H9 (cell line): ENCODE measurements at regions not wholly inside any gene's neighbourhood (a gene's known extent, or its start where the extent isn't known, plus 50 kb on each side); places are given as distances from the start of the nearest gene placed in this dataset.

Experiments used
- DNase-seq: peaks from one replicate; pipeline ENCODE4 v3.0.0-alpha.2; 2017
- H2AFZ ChIP-seq: one replicate; pipeline ENCODE4 v1.6.1; 2013; ENCODE audit warnings: mild to moderate bottlenecking, low read length, control low read depth, moderate library complexity
- H2AK5ac ChIP-seq: 2 replicates; pipeline ENCODE4 v1.6.1; 2013; ENCODE audit warnings: low read length, control low read depth, mixed read lengths; ENCODE audit not compliant: insufficient read length
- H2BK120ac ChIP-seq: one replicate; pipeline ENCODE4 v1.6.1; 2013; ENCODE audit warnings: low read depth, mild to moderate bottlenecking, low read length, control low read depth, inconsistent platforms; ENCODE audit not compliant: poor library complexity, severe bottlenecking
- H2BK12ac ChIP-seq: 2 replicates; pipeline ENCODE4 v1.6.1; 2013; ENCODE audit warnings: low read length, control low read depth, mixed read lengths, low read depth; ENCODE audit not compliant: insufficient read length
- H2BK15ac ChIP-seq: 2 replicates; pipeline ENCODE4 v1.6.1; 2013; ENCODE audit warnings: low read depth, low read length, control low read depth
- H2BK20ac ChIP-seq: one replicate; pipeline ENCODE4 v1.6.1; 2013; ENCODE audit warnings: low read depth, mild to moderate bottlenecking, low read length, control low read depth, inconsistent platforms; ENCODE audit not compliant: poor library complexity, severe bottlenecking
- H2BK5ac ChIP-seq: 2 replicates; pipeline ENCODE4 v1.6.1; 2013; ENCODE audit warnings: low read length, control low read depth, mixed read lengths; ENCODE audit not compliant: insufficient read length
- H3K14ac ChIP-seq: 2 replicates; pipeline ENCODE4 v1.6.1; 2013; ENCODE audit warnings: low read length, control low read depth; ENCODE audit not compliant: insufficient read depth
- H3K18ac ChIP-seq: 2 replicates; pipeline ENCODE4 v1.6.1; 2013; ENCODE audit warnings: low read depth, mild to moderate bottlenecking, mixed read lengths, low read length, control low read depth; ENCODE audit not compliant: insufficient read length
- H3K23ac ChIP-seq: 2 replicates; pipeline ENCODE4 v1.6.1; 2013; ENCODE audit warnings: low read length, control low read depth, mixed read lengths, low read depth; ENCODE audit not compliant: insufficient read length
- H3K23me2 ChIP-seq: 2 replicates; pipeline ENCODE4 v1.6.1; 2013; ENCODE audit warnings: low read depth, mild to moderate bottlenecking, mixed read lengths, low read length, control low read depth; ENCODE audit not compliant: insufficient read length, poor library complexity, severe bottlenecking
- H3K27ac ChIP-seq: 2 replicates; pipeline ENCODE4 v1.5.1; 2013; ENCODE audit warnings: low read length, control low read depth, mixed read lengths, low read depth; ENCODE audit not compliant: insufficient read length
- H3K27me3 ChIP-seq: 2 replicates; pipeline ENCODE4 v1.6.1; 2013; ENCODE audit warnings: low read length, control low read depth, inconsistent platforms; ENCODE audit not compliant: insufficient read depth
- H3K4ac ChIP-seq: 2 replicates; pipeline ENCODE4 v1.6.1; 2013; ENCODE audit warnings: low read depth, mild to moderate bottlenecking, control low read depth, inconsistent platforms, low read length, moderate library complexity
- H3K4me1 ChIP-seq: 2 replicates; pipeline ENCODE4 v1.6.1; 2013; ENCODE audit warnings: low read length, control low read depth, inconsistent platforms; ENCODE audit not compliant: insufficient read depth
- H3K4me2 ChIP-seq: 2 replicates; pipeline ENCODE4 v1.6.1; 2013; ENCODE audit warnings: low read length, control low read depth, mixed read lengths; ENCODE audit not compliant: insufficient read length, insufficient read depth
- H3K56ac ChIP-seq: 2 replicates; pipeline ENCODE4 v1.6.1; 2013; ENCODE audit warnings: low read depth, mild to moderate bottlenecking, mixed read lengths, low read length, control low read depth; ENCODE audit not compliant: insufficient read length
- H3K79me1 ChIP-seq: 2 replicates; pipeline ENCODE4 v1.6.1; 2013; ENCODE audit warnings: low read depth, mild to moderate bottlenecking, moderate library complexity, low read length, control low read depth, inconsistent platforms; ENCODE audit not compliant: insufficient read depth, poor library complexity, severe bottlenecking
- H3K79me2 ChIP-seq: 2 replicates; pipeline ENCODE4 v1.6.1; 2013; ENCODE audit warnings: low read length, control low read depth, inconsistent platforms; ENCODE audit not compliant: insufficient read depth
- H3K9ac ChIP-seq: 2 replicates; pipeline ENCODE4 v1.6.1; 2013; ENCODE audit warnings: low read length, control low read depth, mixed read lengths; ENCODE audit not compliant: insufficient read length; ENCODE audit errors: extremely low read depth
- H3K9me3 ChIP-seq: one replicate; pipeline ENCODE4 v1.6.1; 2013; ENCODE audit warnings: low read depth, low read length, inconsistent platforms; ENCODE audit not compliant: control insufficient read depth
- H3T11ph ChIP-seq: one replicate; pipeline ENCODE4 v1.6.1; 2013; ENCODE audit warnings: mild to moderate bottlenecking, low read length, control low read depth, inconsistent platforms
- H4K20me1 ChIP-seq: one replicate; pipeline ENCODE4 v1.6.1; 2013; ENCODE audit not compliant: control insufficient read depth, insufficient read length, insufficient read depth
- H4K5ac ChIP-seq: 2 replicates; pipeline ENCODE4 v1.6.1; 2013; ENCODE audit warnings: low read depth, mild to moderate bottlenecking, mixed read lengths, low read length, control low read depth; ENCODE audit not compliant: insufficient read length
- H4K8ac ChIP-seq: replicated peaks from 2 replicates; pipeline ENCODE4 v1.6.1; 2013; ENCODE audit warnings: low read length, control low read depth, mixed read lengths, low read depth; ENCODE audit not compliant: insufficient read length
- H4K91ac ChIP-seq: 2 replicates; pipeline ENCODE4 v1.6.1; 2013; ENCODE audit warnings: low read depth, mild to moderate bottlenecking, moderate library complexity, mixed read lengths, low read length, control low read depth; ENCODE audit not compliant: insufficient read length
- H3K27ac Mint-ChIP-seq, 3 experiments: 2 replicates in 2 of 3; 3 replicates in 1 of 3; pipeline ENCODE4 v1.8.0; 2020 to 2021; ENCODE audit warnings: mixed read lengths in 3 of 3, mild to moderate bottlenecking in 1 of 3, moderate library complexity in 1 of 3
- H3K27me3 Mint-ChIP-seq: 2 replicates; pipeline ENCODE4 v1.8.0; 2021; ENCODE audit warnings: low read depth, mild to moderate bottlenecking, moderate library complexity, mixed read lengths
- H3K36me3 Mint-ChIP-seq, 3 experiments: 2 replicates in 2 of 3; 3 replicates in 1 of 3; pipeline ENCODE4 v1.8.0; 2020 to 2021; ENCODE audit warnings: low read depth in 3 of 3, mixed read lengths in 3 of 3; ENCODE audit not compliant: insufficient read depth in 1 of 3
- H3K4me1 Mint-ChIP-seq, 2 experiments: 2 replicates each; pipeline ENCODE4 v1.8.0; 2020; ENCODE audit warnings: mixed read lengths in 2 of 2
- H3K4me3 Mint-ChIP-seq, 2 experiments: 2 replicates in 1 of 2; 3 replicates in 1 of 2; pipeline ENCODE4 v1.8.0; 2020 to 2021; ENCODE audit warnings: mild to moderate bottlenecking in 2 of 2, mixed read lengths in 2 of 2, moderate library complexity in 1 of 2
- H3K9me3 Mint-ChIP-seq, 2 experiments: 2 replicates in 1 of 2; 3 replicates in 1 of 2; pipeline ENCODE4 v1.8.0; 2020; ENCODE audit warnings: mild to moderate bottlenecking in 2 of 2, mixed read lengths in 2 of 2, moderate library complexity in 1 of 2
- WGBS: extraction: QIAGEN DNeasy Blood & Tissue Kit; methylation state at CpG from one replicate; pipeline ENCODE4 v1.1.7; 2013; ENCODE audit warnings: missing lambda C conversion rate, low lambda C conversion rate, mixed read lengths; ENCODE audit not compliant: insufficient read length; ENCODE audit errors: extremely low coverage; 5-methylcytosine and 5-hydroxymethylcytosine counted together
- TF ChIP-seq, protein P1 (sequence below): fragments of 200-600 bp; sonication (generic); conservative IDR thresholded peaks from 3 replicates; pipeline ENCODE4 v1.8.0; 2021; ENCODE audit warnings: antibody characterized with exemption, mild to moderate bottlenecking

DNA sequence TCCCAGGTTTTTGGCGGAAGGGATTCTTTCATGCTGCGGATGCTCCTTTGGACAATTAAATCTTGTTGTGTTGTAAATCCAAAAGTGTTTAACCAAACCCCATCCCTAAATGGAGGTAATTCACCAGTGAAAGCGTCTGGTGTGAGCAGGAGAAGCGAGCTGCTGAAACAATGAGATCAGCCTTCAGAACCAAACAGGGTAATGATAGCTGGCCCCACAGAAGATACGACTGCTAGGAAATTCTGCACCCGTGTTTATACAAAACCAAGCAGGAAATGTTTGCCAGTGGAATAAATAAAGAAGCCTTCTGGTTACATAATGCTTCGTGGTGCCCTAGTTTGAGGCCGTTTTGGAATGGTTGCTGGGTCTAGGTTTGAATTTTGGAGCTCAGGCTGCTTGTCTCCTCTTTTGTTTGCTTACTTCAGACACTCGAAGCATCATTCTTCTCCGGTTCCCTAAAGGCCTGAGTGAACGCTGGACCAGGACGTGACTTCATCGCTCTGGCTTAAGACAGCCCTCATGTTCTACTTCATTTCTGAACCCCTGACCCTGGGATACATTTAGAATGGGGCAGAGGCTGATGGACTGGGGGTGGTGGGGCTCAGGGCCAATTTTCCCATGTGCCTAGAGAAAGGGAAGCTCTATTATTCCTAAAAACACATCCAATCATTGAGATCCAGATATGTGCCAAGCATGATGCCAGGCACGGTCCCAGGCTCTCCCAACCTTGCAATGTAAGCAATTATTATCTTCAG, 61.6 kb upstream of the JAG1 start:
- Histone ChIP-seq H3K14ac (no peak overlapping the region), H3K56ac (no peak overlapping the region), H3K4me1 (no peaks in the 10 kb centered on the region), H3K79me1 (no peaks in the 10 kb centered on the region), H4K8ac (no peak overlapping the region), H2BK120ac (no peak overlapping the region), H2BK15ac (no peak overlapping the region), H2BK12ac (no peak overlapping the region), H3K9me3 (no peaks in the 10 kb centered on the region), H3K4ac (no peak overlapping the region), H4K20me1 (no peaks in the 10 kb centered on the region), H4K5ac (no peak overlapping the region), H2BK5ac (no peak overlapping the region), H2BK20ac (no peak overlapping the region), H3K18ac (no peak overlapping the region), H3K27ac (no peak overlapping the region), H3K27me3 (no peaks in the 10 kb centered on the region), H3K9ac (no peak overlapping the region), H3K4me2 (no peak overlapping the region), H3K23me2 (no peaks in the 10 kb centered on the region), H2AFZ (no peak overlapping the region), H3K79me2 (no peaks in the 10 kb centered on the region), H4K91ac (no peak overlapping the region), H3T11ph (no peak overlapping the region), H2AK5ac (no peak overlapping the region), H3K23ac (no peak overlapping the region)
- TF ChIP-seq, protein P1, sequence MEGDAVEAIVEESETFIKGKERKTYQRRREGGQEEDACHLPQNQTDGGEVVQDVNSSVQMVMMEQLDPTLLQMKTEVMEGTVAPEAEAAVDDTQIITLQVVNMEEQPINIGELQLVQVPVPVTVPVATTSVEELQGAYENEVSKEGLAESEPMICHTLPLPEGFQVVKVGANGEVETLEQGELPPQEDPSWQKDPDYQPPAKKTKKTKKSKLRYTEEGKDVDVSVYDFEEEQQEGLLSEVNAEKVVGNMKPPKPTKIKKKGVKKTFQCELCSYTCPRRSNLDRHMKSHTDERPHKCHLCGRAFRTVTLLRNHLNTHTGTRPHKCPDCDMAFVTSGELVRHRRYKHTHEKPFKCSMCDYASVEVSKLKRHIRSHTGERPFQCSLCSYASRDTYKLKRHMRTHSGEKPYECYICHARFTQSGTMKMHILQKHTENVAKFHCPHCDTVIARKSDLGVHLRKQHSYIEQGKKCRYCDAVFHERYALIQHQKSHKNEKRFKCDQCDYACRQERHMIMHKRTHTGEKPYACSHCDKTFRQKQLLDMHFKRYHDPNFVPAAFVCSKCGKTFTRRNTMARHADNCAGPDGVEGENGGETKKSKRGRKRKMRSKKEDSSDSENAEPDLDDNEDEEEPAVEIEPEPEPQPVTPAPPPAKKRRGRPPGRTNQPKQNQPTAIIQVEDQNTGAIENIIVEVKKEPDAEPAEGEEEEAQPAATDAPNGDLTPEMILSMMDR, result no peak
- Mint-ChIP-seq H3K27me3 (no peaks in the 10 kb centered on the region), H3K4me1 (no peaks in the 10 kb centered on the region), H3K27ac (no peak overlapping the region; a peak in 1 of 7 replicates), H3K4me3 (no peak overlapping the region), H3K36me3 (no peaks in the 10 kb centered on the region), H3K9me3 (no peaks in the 10 kb centered on the region; a peak in 1 of 5 replicates)
- DNase-seq, result no peak
- no CpG with 5 or more reads among the region's 14 CpGs for WGBS
